Neural progenitor cell (in vitro differentiated cells): ENCODE measurements at regions not wholly inside any gene's neighbourhood (a gene's known extent, or its start where the extent isn't known, plus 50 kb on each side); places are given as distances from the start of the nearest gene placed in this dataset.

Experiments
- CTCF ChIP-seq: fragments of 200-600 bp; sonication (generic); IDR thresholded peaks from 2 replicates; pipeline ENCODE4 v1.5.1; 2017; ENCODE audit warnings: antibody characterized with exemption, mild to moderate bottlenecking
- EZH2 ChIP-seq: fragments of 200-600 bp; sonication (generic); IDR thresholded peaks from 2 replicates; pipeline ENCODE4 v1.6.1; 2017; ENCODE audit warnings: antibody characterized with exemption, mild to moderate bottlenecking, moderate library complexity
- EZH2phosphoT487 ChIP-seq: fragments of 200-600 bp; sonication (generic); IDR thresholded peaks from 2 replicates; pipeline ENCODE4 v1.6.1; 2017; ENCODE audit warnings: antibody characterized with exemption

- TF ChIP-seq CTCF (peak; percentile 65), EZH2 (no peak), EZH2phosphoT487 (no peak)
Measured at GRCh38 chrX:63930140-63930539, 145.1 kb upstream of the ARHGEF9 start.
